Gastroesophageal sphincter (tissue), 3 donors: ENCODE measurements at regions not wholly inside any gene's neighbourhood (a gene's known extent, or its start where the extent isn't known, plus 50 kb on each side); places are given as distances from the start of the nearest gene placed in this dataset.

Experiments
- POLR2A ChIP-seq, 2 donors: fragments of 450-650 bp; IDR thresholded peaks; one replicate each; pipeline ENCODE4 v1.6.1; 2017; ENCODE audit warnings: antibody characterized with exemption in 2 of 2, mild to moderate bottlenecking in 2 of 2, moderate library complexity in 1 of 2
- POLR2AphosphoS5 ChIP-seq: sonication (generic); formaldehyde crosslinking; IDR thresholded peaks from one replicate; pipeline ENCODE4 v1.6.1; 2017; ENCODE audit warnings: antibody characterized with exemption
- TF ChIP-seq, protein P1 (sequence below), 4 experiments: fragments of 200-600 bp in 2 of 4; fragments of 450-650 bp in 2 of 4; sonication (generic) in 1 of 4; IDR thresholded peaks; one replicate each; pipeline ENCODE4 v1.5.1; 2017 to 2019; ENCODE audit warnings: antibody characterized with exemption in 4 of 4, mild to moderate bottlenecking in 2 of 4, moderate library complexity in 2 of 4

DNA sequence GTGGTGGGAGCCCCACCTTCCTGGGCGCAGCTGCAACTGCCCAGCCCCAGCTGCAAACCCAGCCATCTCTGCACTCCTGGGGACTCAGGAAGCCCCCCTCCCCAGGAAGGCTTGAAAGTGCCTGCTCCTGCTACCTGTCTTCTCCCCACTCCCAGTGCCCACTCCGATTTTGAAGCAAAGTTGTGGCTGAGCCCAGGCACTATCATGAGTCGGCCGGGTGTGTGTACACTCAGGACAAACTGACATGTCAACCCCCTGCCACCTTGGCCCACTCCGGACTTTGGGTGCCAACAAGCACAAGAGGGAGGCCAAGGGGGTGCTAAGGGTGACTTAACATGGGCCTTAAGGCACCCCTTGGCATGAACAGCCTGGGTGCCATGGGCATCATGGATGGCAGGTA lies 325.5 kb upstream of the PTGER4 start:
- TF ChIP-seq POLR2AphosphoS5 (no peak), POLR2A (IDR thresholded peaks at IDR 0.05) (no peak)
- TF ChIP-seq, protein P1, sequence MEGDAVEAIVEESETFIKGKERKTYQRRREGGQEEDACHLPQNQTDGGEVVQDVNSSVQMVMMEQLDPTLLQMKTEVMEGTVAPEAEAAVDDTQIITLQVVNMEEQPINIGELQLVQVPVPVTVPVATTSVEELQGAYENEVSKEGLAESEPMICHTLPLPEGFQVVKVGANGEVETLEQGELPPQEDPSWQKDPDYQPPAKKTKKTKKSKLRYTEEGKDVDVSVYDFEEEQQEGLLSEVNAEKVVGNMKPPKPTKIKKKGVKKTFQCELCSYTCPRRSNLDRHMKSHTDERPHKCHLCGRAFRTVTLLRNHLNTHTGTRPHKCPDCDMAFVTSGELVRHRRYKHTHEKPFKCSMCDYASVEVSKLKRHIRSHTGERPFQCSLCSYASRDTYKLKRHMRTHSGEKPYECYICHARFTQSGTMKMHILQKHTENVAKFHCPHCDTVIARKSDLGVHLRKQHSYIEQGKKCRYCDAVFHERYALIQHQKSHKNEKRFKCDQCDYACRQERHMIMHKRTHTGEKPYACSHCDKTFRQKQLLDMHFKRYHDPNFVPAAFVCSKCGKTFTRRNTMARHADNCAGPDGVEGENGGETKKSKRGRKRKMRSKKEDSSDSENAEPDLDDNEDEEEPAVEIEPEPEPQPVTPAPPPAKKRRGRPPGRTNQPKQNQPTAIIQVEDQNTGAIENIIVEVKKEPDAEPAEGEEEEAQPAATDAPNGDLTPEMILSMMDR (IDR thresholded peaks at IDR 0.05), result no peak
